Right cardiac atrium (tissue), 5 donors: ENCODE measurements at regions not wholly inside any gene's neighbourhood (a gene's known extent, or its start where the extent isn't known, plus 50 kb on each side); places are given as distances from the start of the nearest gene placed in this dataset.
"Not testable (repeated sequence)": the region's sequence is repeated elsewhere in the genome, so short reads cannot be mapped to it uniquely, and the experiment has no call there.

ENCODE experiments used
- ATAC-seq, 2 donors: fragments of 200-7000 bp; cut with Tn5 transposase; one replicate each; pipeline versions ENCODE4 v1.8.0 to v1.9.1; 2020; ENCODE audit warnings: moderate library complexity in 2 of 2, mild to moderate bottlenecking in 1 of 2
- DNase-seq, 3 donors: peaks; one replicate each; pipeline ENCODE4 v3.0.0-alpha.2; 2020
- H3K27ac ChIP-seq: one replicate; pipeline ENCODE4 v1.5.1; 2013; ENCODE audit warnings: mild to moderate bottlenecking, low read length, control low read depth, moderate library complexity
- H3K27me3 ChIP-seq: one replicate; pipeline ENCODE4 v1.6.1; 2013; ENCODE audit not compliant: control insufficient read depth, insufficient read depth
- H3K4me1 ChIP-seq: one replicate; pipeline ENCODE4 v1.6.1; 2013; ENCODE audit warnings: low read length; ENCODE audit not compliant: control insufficient read depth, insufficient read depth
- H3K4me3 ChIP-seq: one replicate; pipeline ENCODE4 v1.5.1; 2013; ENCODE audit warnings: low read length, control low read depth
- H3K9me3 ChIP-seq: one replicate; pipeline ENCODE4 v1.6.1; 2013; ENCODE audit warnings: low read length; ENCODE audit not compliant: control insufficient read depth
- WGBS: extraction: QIAGEN DNeasy Blood & Tissue Kit; methylation state at CpG from one replicate; pipeline ENCODE4 v1.1.7; 2013; 5-methylcytosine and 5-hydroxymethylcytosine counted together
- intact Hi-C, 4 donors: fragments of 100-400 bp; cut with DNase I; formaldehyde crosslinking; loops; one replicate each; pipeline versions ENCODE4 v1.11.0 to v1.14.0; 2022 to 2023
- donor health status: healthy with polysubstance abuse.
- donor health status: DM: no; HTN: yes; CAD: no.
- donor health status: DM: no; HTN: no; CAD: no.
- donor health status: DM: no; HTN: yes; CAD: no; lungs with severe emphysema.
- donor health status: DM: yes; HTN: yes; CAD: no.

DNA sequence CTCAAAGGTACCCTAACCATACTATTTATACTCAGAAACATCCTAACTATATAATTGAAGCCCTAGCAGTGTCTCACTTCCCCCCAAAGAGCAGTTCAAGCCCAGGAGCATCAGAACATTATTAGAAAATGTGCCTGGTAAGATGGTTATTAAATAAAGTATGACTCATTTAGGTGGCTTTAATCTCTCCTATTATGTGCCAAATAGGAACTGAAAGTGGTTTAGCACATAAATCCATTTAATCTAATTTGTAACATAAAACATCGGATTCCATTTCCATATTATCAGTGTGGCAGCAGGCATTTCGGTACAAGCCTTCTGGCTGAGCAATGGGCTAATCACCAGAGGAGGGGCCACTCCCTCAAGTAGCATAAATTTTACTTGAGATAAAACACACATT, 395.2 kb upstream of the TMTC1 start:
- Histone ChIP-seq H3K4me3 (no peak overlapping the region), H3K27ac (no peak overlapping the region), H3K4me1 (no peaks in the 10 kb centered on the region), H3K9me3 (no peaks in the 10 kb centered on the region), H3K27me3 (no peaks in the 10 kb centered on the region)
- WGBS: 83% methylated on average over 2 of the region's 2 CpGs
- DNase-seq (no peak), ATAC-seq (no peak)
- intact Hi-C loops: no loop called here

DNA sequence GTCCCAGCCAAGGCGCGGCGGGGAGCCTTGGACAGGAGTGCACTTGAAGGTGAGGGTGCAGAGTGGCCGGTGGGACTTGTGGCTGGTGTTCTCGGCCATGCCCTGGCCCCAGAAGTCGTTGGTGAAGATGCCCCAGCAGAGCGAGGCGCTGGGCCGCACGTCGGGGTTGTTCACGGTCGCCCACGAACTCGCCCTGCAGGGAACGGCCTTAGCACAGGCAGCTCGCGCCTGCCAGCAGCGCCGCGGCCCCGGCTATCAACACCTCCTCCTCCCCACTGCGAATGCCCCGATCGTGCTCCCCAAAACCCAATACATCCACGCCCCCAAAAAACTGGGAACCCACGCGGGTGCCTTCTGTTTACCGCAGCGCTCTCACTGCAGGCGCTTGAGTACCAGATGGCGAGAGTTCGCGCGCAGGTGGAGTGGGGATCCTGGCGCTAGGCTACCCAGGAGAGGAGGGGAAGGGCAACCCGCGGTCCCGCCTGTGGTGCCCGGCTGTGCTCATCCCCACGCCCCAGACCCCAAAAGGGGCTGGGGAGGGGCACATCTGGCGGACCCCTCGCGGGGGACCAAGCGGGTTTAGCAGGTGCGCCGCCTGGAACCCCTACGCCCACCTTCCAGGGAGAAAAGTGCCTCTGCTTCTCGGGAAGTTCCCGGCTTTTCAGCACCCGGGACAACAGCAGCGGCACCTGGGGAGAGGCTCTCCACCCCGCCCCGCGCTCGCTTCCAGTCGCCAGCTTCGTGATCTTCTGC, 386.3 kb upstream of the TMTC1 start:
- Histone ChIP-seq H3K4me3 (peak overlapping the region; percentile 7), H3K27me3 (no peaks in the 10 kb centered on the region), H3K27ac (no peak overlapping the region), H3K4me1 (no peaks in the 10 kb centered on the region), H3K9me3 (no peaks in the 10 kb centered on the region)
- 7% methylated on average over 58 of the region's 58 CpGs for WGBS
- ATAC-seq (peak in 1 of 2 donors; percentile 23), DNase-seq (peak in 2 of 3 donors; percentile 34 to 39)
- intact Hi-C loops: no loop called here

DNA sequence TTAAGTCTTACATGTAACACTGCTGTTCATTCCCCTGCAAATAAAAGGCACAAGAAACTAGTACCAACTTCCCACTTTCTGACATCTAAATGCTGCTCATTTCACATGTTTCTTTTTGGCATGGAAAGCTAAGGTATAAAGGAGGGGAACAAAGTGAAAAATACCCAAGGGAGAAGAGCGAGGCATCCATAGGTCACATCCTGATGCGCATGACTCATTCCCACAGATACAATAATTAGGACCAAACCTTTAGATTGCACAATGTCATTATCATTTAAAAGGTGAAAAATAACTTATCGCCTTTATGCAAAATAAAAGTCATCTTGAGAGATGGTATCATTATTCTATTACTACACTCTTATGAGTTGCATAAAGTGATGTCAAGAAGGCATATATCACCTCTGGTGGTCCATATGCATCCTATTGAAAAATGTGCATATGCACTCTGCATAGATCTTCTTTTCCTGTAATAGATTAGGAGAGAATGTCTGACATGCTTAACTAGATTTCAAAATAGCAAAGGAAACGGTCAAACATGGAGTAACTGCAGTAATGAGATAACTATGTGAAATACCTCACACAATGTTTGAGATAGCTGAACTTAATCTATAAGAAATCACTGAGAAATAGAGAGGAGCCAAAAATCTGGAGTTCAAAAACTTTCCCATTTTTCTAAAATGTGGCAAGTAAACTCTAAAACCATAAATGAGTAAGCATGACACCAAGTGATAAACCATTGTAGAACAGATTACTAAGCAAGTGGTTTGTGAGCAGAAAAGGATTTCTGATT, 382.5 kb upstream of the TMTC1 start:
- H3K9me3 ChIP-seq: no peaks in the 10 kb centered on the region
- no peak for DNase-seq
- H3K27me3 ChIP-seq: no peaks in the 10 kb centered on the region
- no peaks in the 10 kb centered on the region for H3K4me1 ChIP-seq
- intact Hi-C loops: no loop called here
- H3K4me3 ChIP-seq: no peak overlapping the region
- ATAC-seq: no peak
- WGBS: 74% methylated on average over 4 of the region's 4 CpGs
- no peak overlapping the region for H3K27ac ChIP-seq

DNA sequence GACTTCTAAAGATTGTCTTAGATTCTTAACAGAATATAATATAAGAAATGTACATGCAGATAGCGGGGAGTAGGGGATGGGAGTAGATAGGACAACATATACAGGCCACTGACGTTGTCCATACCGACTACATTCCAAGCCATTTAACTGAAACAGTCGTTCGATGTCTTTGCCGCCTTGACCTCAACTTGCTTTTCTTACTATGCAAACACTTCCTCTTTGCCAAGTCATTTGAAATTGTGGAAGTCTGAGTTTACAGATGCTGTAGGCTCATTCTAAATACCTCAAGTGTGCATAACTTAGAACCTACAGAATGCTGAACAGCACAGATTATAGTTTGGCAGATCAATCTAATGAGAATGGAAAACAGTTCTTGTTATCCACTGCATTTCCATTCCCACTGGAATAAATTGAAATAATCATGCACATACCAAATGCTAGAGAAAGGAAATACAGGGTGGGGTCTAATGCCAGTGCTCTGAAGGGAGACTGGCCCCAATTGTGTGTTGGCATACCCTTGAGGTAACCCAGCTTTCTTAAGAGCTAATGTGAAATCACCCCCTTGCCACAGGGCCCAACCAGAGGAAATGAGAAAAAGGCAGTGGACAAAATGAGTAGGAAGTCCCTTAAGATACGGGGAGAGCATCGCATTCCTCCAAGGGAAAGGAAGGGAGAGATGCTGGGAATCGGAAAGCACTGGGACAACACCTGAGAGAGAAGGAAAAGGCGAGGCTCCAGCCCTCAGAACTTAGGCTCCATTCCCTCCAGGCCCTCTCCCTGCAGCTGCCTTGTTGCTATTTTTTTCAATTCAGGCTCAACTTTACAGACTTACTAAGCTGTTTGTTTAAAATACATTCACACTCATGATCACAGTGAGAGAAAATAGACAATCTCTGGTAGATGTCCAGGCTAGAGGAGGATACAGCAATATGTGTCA, 380.9 kb upstream of the TMTC1 start:
- 57% methylated on average over 10 of the region's 10 CpGs for WGBS
- DNase-seq (no peak), ATAC-seq (no peak)
- no peaks in the 10 kb centered on the region for H3K4me1 ChIP-seq
- no peaks in the 10 kb centered on the region for H3K9me3 ChIP-seq
- intact Hi-C loops: no loop called here
- H3K27me3 ChIP-seq: no peaks in the 10 kb centered on the region
- H3K4me3 ChIP-seq: no peak overlapping the region
- H3K27ac ChIP-seq: no peak overlapping the region

DNA sequence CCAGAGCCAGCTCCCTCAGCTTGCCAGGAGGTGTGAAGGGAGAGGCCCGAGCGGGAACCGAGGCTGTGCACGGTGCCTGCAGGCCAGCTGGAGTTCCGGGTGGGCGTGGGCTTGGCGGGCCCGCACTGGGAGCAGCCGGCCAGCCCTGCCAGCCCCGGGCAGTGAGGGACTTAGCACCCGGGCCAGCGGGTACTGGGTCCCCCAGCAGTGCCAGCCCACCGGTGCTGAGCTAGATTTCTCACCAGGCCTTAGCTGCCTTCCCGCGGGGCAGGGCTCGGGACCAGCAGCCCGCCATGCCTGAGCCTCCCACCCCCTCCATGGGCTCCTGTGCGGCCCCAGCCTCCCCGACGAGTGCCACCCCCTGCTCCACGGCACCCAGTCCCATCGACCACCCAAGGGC, 373.1 kb upstream of the TMTC1 start:
- ATAC-seq, H3K27me3 ChIP-seq, H3K4me1 ChIP-seq, H3K27ac ChIP-seq, H3K9me3 ChIP-seq, H3K4me3 ChIP-seq, intact Hi-C loops: not testable (repeated sequence)
- WGBS: 91% methylated on average over 22 of the region's 22 CpGs
- peak in 1 of 3 donors; percentile 29 for DNase-seq

DNA sequence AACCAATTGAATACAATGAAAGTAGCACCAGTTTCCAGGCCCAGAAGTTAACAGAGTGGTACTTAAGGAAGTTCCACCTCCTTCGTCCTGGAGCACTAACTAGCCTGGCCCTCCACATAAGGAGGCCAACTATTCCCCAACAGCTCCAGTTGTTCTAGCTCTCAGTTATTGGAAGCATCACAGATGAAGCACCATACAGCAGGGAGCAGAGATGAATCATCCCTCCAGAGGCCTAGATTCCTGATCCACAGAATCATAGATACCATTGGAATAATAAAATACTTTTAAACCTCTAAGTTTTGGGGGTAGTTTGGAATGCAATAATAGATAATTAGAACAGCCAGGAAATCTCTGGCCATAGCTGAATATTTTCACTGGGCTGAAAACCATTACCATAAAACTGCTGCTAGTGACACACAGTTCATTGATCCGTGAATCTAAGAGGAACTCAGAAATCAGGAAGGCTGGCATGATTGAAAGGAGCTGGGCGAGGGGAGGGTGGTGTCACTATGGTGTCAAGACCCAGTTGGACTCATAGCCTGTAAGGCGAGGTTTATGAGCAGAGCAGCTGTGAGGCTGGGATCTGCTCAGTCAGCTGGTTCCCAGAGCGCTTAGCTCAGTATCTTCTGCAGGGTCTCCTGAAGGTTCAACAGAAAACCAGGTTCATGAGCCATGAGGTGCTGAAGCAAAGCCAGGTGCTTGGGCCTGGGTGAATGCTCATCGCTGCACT, 371.4 kb upstream of the TMTC1 start:
- DNase-seq (no peak), ATAC-seq (no peak)
- H3K9me3 ChIP-seq: peaks cover 2% of the 10 kb centered on the region
- intact Hi-C loops: no loop called here
- H3K27ac ChIP-seq: no peak overlapping the region
- no peak overlapping the region for H3K4me3 ChIP-seq
- H3K27me3 ChIP-seq: no peaks in the 10 kb centered on the region
- no peaks in the 10 kb centered on the region for H3K4me1 ChIP-seq
- WGBS: 84% methylated on average over 6 of the region's 6 CpGs

DNA sequence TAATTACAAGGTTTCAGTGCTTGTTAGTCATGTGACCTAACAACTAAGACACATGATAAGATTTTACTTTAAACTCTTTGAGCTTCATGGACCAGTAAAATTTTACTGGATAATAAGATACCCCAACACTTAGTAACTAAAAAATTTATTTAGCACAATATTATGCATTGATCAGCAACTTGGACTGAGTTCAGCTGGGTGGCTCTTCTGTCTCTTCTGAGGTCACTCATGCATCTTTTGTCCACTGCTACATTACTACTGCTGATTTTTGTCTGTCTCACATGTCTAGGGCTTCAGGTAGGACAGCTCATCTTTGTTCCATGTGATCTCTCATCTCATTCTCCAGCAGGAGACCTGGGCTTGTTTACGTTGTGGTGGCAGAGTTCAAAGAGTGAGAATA, 370.2 kb upstream of the TMTC1 start:
- no peak for DNase-seq
- ATAC-seq: no peak
- Histone ChIP-seq H3K4me3 (no peak overlapping the region), H3K4me1 (no peaks in the 10 kb centered on the region), H3K27ac (no peak overlapping the region), H3K27me3 (no peaks in the 10 kb centered on the region), H3K9me3 (peaks cover 2% of the 10 kb centered on the region)
- WGBS: 94% methylated on average over 1 of the region's 1 CpG
- intact Hi-C loops: no loop called here

DNA sequence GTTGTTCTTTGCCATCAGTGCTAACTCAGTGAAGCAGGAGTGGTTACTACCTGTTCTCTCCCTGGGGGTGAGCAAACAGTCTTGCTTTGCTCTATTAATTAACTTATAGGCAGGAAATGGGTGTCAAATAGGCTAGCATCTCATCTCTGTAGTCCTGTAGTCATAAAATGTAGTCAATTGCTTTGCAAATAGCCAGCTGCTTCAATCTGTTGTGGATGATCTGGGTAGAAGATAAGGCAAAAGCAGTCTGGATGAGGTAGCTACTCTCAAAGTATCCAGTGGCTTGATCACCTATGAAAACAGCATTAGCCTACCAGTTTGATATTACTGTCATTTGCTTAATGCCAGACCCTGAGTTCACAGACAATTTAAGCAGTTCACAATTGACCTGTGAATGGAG, 369.0 kb upstream of the TMTC1 start:
- intact Hi-C loops: no loop called here
- H3K27me3 ChIP-seq: no peaks in the 10 kb centered on the region
- H3K9me3 ChIP-seq: peaks cover 2% of the 10 kb centered on the region
- no peaks in the 10 kb centered on the region for H3K4me1 ChIP-seq
- H3K27ac ChIP-seq: no peak overlapping the region
- DNase-seq (no peak), ATAC-seq (no peak)
- H3K4me3 ChIP-seq: no peak overlapping the region

DNA sequence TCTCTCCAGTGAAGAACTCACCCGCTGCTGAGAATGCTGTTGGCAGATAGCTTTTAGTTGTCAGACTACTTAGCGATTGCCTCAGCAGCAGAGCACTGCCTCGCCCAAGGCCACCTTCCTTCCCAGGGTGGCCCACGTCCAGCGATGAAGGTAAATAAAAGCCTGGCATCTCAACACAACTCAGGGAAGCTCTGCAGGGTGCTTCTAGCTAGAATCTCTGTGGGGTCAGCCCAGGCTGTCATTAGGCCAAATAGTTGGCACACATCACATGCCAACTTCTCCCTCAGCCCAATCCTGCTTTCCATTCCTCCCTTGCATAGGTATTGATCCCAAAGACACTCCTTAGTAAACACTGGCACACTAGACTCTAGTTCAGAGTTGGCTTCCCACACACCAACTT, 368.1 kb upstream of the TMTC1 start:
- Histone ChIP-seq H3K27me3 (no peaks in the 10 kb centered on the region), H3K4me3 (no peak overlapping the region), H3K27ac (no peak overlapping the region), H3K4me1 (no peaks in the 10 kb centered on the region), H3K9me3 (peaks cover 2% of the 10 kb centered on the region)
- ATAC-seq (no peak), DNase-seq (no peak)
- intact Hi-C loops: no loop called here
- 68% methylated on average over 5 of the region's 5 CpGs for WGBS

DNA sequence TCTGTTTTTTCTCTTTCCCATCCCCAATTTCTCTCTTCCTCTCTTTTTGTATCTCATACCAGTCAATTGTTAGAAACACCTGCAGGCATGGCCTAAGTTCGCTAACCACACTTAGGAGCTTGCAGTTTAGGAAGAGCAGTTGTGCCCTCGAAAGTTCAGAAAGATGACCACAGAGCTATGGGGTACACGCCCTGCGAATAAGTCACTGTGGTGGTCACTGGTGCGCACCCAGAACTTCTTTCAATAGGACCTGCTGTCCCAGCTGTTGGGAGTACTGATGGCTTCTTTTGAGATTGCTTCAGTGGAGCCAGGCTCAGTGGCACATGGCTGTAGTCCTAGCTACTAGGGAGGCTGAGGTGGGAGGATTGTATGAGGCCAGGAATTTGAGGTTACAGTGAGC, 362.8 kb upstream of the TMTC1 start:
- Histone ChIP-seq H3K27ac (no peak overlapping the region), H3K4me1 (no peaks in the 10 kb centered on the region), H3K9me3 (no peaks in the 10 kb centered on the region), H3K4me3 (no peak overlapping the region), H3K27me3 (no peaks in the 10 kb centered on the region)
- 85% methylated on average over 5 of the region's 5 CpGs for WGBS
- DNase-seq (no peak), ATAC-seq (no peak)
- intact Hi-C loops: no loop called here
